ENCODE measurements at regions not wholly inside any gene's neighbourhood (a gene's known extent, or its start where the extent isn't known, plus 50 kb on each side); places are given as distances from the start of the nearest gene placed in this dataset.

DNA sequence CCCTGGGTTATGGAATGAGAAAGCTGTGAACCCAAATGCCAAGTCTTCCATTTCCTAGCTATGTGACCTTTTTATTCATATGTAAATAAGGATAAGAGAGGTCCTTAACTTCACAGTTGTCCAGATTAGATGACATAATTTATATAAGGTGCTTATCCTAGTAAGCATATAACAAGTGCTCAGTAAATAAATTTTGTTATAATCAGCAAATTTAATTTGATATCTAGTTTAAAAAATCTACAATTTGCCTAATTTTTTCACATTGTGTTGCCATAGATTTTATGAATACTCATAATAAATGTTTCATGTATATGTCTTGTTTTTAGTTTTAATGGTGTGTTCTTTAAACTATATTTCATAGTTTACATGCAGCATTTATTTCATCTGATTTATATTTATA lies 130.4 kb upstream of the SPRY1 start:
- Histone ChIP-seq H3K36me3 (ENCODE audit: control insufficient read depth, insufficient read depth, low read length) (no peaks in the 10 kb centered on the region), H3K4me1 (ENCODE audit: control insufficient read depth, insufficient read depth, low read length) (no peaks in the 10 kb centered on the region), H3K4me3 (ENCODE audit: low read length) (no peak overlapping the region), H3K27me3 (ENCODE audit: control insufficient read depth, insufficient read depth, low read length) (no peaks in the 10 kb centered on the region), H3K9me3 (replicated peaks; ENCODE audit: control insufficient read depth, low read depth, low read length) (no peaks in the 10 kb centered on the region), H3K27ac (ENCODE audit: low read length) (no peak overlapping the region)
- DNase-seq, result no peak

DNA sequence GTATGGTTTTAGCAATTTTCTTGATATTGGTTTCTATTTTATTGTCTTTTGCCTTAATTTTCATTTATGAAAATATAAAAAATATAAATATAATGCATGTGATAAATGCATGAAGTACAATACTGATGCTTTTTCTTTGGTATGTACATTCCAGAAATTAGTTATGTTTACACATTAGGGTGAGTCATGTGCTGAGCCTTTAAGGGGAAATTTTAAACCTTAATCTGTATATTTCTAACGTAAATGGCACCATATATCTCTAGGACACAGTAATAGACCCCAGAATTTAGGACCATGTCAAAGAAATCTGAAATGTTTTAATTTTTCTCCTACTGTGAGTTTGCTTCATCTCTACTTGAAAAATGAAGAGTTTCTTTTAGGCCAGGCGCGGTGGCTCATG lies 117.8 kb upstream of the SPRY1 start:
- Histone ChIP-seq H3K9me3 (replicated peaks; ENCODE audit: control insufficient read depth, low read depth, low read length) (no peaks in the 10 kb centered on the region), H3K27ac (ENCODE audit: low read length) (no peak overlapping the region), H3K36me3 (ENCODE audit: control insufficient read depth, insufficient read depth, low read length) (no peaks in the 10 kb centered on the region), H3K27me3 (ENCODE audit: control insufficient read depth, insufficient read depth, low read length) (no peaks in the 10 kb centered on the region), H3K4me3 (ENCODE audit: low read length) (no peak overlapping the region), H3K4me1 (ENCODE audit: control insufficient read depth, insufficient read depth, low read length) (no peaks in the 10 kb centered on the region)
- DNase-seq, result no peak
- no CpG with 5 or more reads among the region's 3 CpGs for WGBS (ENCODE audit: insufficient coverage)

DNA sequence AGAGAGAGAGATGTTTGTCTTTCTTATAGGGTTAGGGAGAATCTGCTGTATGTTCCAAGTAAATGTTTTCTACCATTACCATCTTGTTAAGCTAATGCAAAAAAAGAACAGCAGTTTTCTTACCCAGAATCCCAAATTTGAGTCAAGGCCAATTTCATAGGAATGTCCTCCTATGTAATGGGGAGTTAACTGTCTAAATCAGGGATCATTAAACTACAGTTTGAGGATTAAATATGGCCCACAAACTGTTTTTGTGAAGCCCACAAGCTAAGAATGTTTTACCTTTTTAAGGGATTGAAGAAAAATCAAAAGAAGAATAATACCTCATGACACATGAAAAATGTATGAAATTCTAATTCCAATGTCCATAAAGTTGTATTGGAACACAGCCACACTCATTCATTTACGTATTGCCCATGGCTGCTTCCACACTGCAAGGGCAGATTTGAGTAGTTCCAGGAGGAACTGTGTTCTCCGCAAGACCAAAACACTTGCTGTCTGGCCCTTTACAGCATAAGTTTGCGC lies 113.2 kb upstream of the SPRY1 start:
- no peak for DNase-seq
- 75% methylated on average over 2 of the region's 3 CpGs for WGBS (ENCODE audit: insufficient coverage)
- no peaks in the 10 kb centered on the region for H3K9me3 ChIP-seq (replicated peaks; ENCODE audit: control insufficient read depth, low read depth, low read length)
- H3K4me1 ChIP-seq (ENCODE audit: control insufficient read depth, insufficient read depth, low read length), result peaks cover 3% of the 10 kb centered on the region
- no peaks in the 10 kb centered on the region for H3K36me3 ChIP-seq (ENCODE audit: control insufficient read depth, insufficient read depth, low read length)
- H3K27me3 ChIP-seq (ENCODE audit: control insufficient read depth, insufficient read depth, low read length), result no peaks in the 10 kb centered on the region
- H3K27ac ChIP-seq (ENCODE audit: low read length), result no peak overlapping the region
- H3K4me3 ChIP-seq (ENCODE audit: low read length), result no peak overlapping the region

DNA sequence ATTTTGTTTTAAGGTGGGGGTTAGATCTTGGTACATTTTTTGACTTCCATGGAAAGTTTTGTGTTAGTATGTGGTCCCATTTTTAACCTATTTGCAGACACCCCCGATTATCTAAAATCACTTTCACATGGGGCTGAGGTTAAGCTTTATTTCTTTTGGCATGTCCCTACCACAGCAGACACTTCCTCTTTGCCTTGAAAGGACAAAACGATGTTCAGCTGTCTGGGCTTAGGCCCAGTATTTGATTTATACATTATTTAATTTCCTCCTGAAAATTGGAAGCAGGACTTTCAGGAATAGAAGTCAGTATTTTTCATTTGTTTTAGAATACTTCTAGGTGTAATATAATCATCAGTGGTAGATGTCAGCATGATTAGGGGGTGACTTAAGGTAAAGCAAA lies 112.4 kb upstream of the SPRY1 start:
- Histone ChIP-seq H3K27ac (ENCODE audit: low read length) (peak overlapping the region; percentile 16), H3K9me3 (replicated peaks; ENCODE audit: control insufficient read depth, low read depth, low read length) (peaks cover 2% of the 10 kb centered on the region), H3K36me3 (ENCODE audit: control insufficient read depth, insufficient read depth, low read length) (peaks cover 2% of the 10 kb centered on the region), H3K4me3 (ENCODE audit: low read length) (no peak overlapping the region), H3K27me3 (ENCODE audit: control insufficient read depth, insufficient read depth, low read length) (no peaks in the 10 kb centered on the region), H3K4me1 (ENCODE audit: control insufficient read depth, insufficient read depth, low read length) (peaks cover 3% of the 10 kb centered on the region)
- WGBS (ENCODE audit: insufficient coverage), result no CpG with 5 or more reads among the region's 2 CpGs
- DNase-seq, result peak; percentile 83

DNA sequence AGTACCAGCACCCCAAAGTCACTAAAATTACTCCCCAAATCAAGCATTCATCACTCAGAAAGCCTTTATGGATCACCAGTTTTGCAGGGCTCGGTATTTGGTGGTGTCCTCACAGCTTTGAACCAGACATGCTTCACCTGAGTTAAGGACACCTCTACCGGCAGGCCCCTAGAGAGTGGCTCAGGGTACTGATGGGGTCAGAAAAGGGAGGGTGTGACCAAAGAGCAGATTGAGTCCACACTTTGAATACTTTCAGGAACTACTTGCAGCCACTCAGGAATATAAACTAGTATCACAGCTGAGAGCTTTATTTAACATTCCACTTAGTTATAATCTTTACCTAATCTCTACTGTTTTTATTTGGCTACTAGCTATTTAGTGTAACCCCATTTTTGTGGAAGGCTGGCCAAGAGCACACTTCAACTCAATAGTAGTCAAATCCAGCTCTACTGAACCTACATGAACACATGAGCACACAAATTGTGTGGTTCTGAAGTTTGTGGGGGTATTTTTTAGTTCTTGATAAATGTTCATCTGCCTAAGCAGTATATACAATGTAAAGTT lies 109.6 kb upstream of the SPRY1 start:
- DNase-seq, result no peak
- 88% methylated on average over 2 of the region's 2 CpGs for WGBS (ENCODE audit: insufficient coverage)
- H3K27ac ChIP-seq (ENCODE audit: low read length), result no peak overlapping the region
- no peak overlapping the region for H3K4me3 ChIP-seq (ENCODE audit: low read length)
- peaks cover 3% of the 10 kb centered on the region for H3K4me1 ChIP-seq (ENCODE audit: control insufficient read depth, insufficient read depth, low read length)
- peaks cover 2% of the 10 kb centered on the region for H3K36me3 ChIP-seq (ENCODE audit: control insufficient read depth, insufficient read depth, low read length)
- H3K9me3 ChIP-seq (replicated peaks; ENCODE audit: control insufficient read depth, low read depth, low read length), result peaks cover 24% of the 10 kb centered on the region
- no peaks in the 10 kb centered on the region for H3K27me3 ChIP-seq (ENCODE audit: control insufficient read depth, insufficient read depth, low read length)

DNA sequence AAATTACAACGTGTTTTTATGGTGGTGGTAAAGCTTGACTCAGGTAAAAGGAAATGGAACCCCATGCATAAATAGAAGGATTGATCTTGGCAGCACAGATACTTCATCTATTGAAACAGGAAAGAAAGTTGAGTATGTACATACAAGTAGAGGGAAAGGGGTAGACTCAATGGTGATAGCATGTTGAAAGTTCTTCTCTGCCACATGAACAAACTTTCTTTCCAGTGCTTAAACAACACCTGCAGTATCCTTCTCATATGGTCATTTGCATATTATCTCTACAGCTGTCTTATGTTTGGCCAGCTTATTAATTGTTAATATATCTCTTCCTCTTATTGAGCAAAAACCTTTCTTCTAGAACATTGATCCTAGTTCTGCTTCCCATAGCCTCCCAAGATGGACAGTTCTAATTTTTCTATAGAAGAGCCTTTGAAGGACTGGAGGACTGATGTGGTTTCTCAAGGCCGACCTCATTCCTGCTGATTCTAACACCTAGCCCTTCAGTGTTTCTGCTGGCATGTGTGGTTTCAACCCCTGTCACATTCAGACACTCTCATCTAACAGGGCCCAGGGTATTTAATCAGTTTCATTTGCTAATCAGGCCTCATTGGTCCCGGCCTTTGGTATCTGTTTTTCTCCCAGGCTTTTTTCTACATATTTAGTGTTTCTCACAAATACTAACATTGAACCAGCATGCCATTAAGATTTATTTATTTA lies 108.1 kb upstream of the SPRY1 start:
- no peak for DNase-seq
- WGBS (ENCODE audit: insufficient coverage), result 100% methylated on average over 1 of the region's 3 CpGs

DNA sequence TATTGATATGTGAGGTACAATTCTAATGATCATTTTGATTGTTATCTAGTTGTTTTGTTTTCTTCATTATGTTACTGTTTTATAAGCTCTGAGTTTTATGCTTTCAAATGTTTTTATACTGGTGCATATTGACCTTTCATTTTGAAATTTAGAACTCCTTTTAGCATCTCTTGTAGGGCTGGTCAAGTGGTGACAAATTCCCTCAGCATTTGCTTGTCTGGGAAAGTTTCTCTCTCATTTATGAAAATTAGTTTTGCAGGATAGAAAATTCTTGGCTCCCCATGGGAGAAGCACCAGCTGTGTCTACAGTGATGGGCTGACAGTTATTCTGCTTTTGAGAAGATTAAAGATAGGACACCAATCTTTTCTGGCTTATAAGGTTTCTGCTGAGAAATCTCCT lies 105.3 kb upstream of the SPRY1 start:
- Histone ChIP-seq H3K4me1 (ENCODE audit: control insufficient read depth, insufficient read depth, low read length) (no peaks in the 10 kb centered on the region), H3K27ac (ENCODE audit: low read length) (no peak overlapping the region), H3K9me3 (replicated peaks; ENCODE audit: control insufficient read depth, low read depth, low read length) (peaks cover 34% of the 10 kb centered on the region), H3K4me3 (ENCODE audit: low read length) (no peak overlapping the region), H3K36me3 (ENCODE audit: control insufficient read depth, insufficient read depth, low read length) (peaks cover 2% of the 10 kb centered on the region), H3K27me3 (ENCODE audit: control insufficient read depth, insufficient read depth, low read length) (no peaks in the 10 kb centered on the region)
- DNase-seq, result no peak

More for the DNA sequence above, 108.1 kb upstream of the SPRY1 start:
- H3K9me3 ChIP-seq (replicated peaks; ENCODE audit: control insufficient read depth, low read depth, low read length), result peaks cover 34% of the 10 kb centered on the region
- peaks cover 3% of the 10 kb centered on the region for H3K4me1 ChIP-seq (ENCODE audit: control insufficient read depth, insufficient read depth, low read length)
- H3K27me3 ChIP-seq (ENCODE audit: control insufficient read depth, insufficient read depth, low read length), result no peaks in the 10 kb centered on the region
- peaks cover 2% of the 10 kb centered on the region for H3K36me3 ChIP-seq (ENCODE audit: control insufficient read depth, insufficient read depth, low read length)
- no peak overlapping the region for H3K4me3 ChIP-seq (ENCODE audit: low read length)
- no peak overlapping the region for H3K27ac ChIP-seq (ENCODE audit: low read length)

DNA sequence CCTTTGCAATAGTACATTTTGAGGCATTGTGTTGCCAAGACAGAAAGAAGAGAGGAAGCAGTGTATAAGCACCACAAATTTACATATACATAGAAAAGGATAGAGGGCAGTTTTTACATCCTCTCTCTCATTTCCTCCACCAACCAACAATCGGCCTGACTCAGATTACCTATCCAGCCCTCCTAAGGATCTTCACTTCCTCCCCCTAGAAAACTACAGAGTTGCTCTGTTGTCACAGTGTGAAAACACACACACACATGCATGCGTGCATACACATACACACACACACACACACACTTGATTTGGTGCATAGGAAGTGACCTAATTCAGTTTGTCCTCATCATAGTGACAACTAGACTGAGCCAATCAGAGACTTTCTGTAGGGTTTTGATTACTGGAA lies 98.8 kb upstream of the SPRY1 start:
- no peak overlapping the region for H3K4me3 ChIP-seq (ENCODE audit: low read length)
- H3K36me3 ChIP-seq (ENCODE audit: control insufficient read depth, insufficient read depth, low read length), result no peaks in the 10 kb centered on the region
- peak overlapping the region; percentile 67 for H3K27ac ChIP-seq (ENCODE audit: low read length)
- H3K9me3 ChIP-seq (replicated peaks; ENCODE audit: control insufficient read depth, low read depth, low read length), result peaks cover 3% of the 10 kb centered on the region
- no peaks in the 10 kb centered on the region for H3K27me3 ChIP-seq (ENCODE audit: control insufficient read depth, insufficient read depth, low read length)
- no peak for DNase-seq
- WGBS (ENCODE audit: insufficient coverage), result 70% methylated on average over 1 of the region's 2 CpGs
- H3K4me1 ChIP-seq (ENCODE audit: control insufficient read depth, insufficient read depth, low read length), result no peaks in the 10 kb centered on the region

DNA sequence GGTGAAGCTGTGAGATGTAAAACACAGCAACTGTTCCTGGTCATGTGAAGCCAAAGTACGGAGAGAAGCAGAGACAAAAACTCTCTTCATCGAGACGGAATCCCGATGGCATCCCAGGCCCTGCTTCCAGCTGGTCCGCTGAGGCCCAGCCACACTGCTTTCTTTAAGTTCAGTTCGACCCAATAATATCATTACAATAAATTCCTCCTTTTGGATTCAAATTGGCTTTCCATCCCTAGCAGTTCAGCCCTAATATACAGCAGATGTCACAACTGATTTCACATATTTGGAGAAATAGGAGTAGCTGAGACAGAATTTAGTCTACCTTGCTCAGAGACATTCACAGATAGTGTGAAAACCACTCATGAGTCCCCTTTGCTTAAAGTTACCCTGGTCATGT lies 98.3 kb upstream of the SPRY1 start:
- DNase-seq, result peak; percentile 63
- 28% methylated on average over 3 of the region's 6 CpGs for WGBS (ENCODE audit: insufficient coverage)
- Histone ChIP-seq H3K27me3 (ENCODE audit: control insufficient read depth, insufficient read depth, low read length) (no peaks in the 10 kb centered on the region), H3K4me1 (ENCODE audit: control insufficient read depth, insufficient read depth, low read length) (no peaks in the 10 kb centered on the region), H3K27ac (ENCODE audit: low read length) (peak overlapping the region; percentile 67), H3K9me3 (replicated peaks; ENCODE audit: control insufficient read depth, low read depth, low read length) (no peaks in the 10 kb centered on the region), H3K36me3 (ENCODE audit: control insufficient read depth, insufficient read depth, low read length) (no peaks in the 10 kb centered on the region), H3K4me3 (ENCODE audit: low read length) (no peak overlapping the region)

DNA sequence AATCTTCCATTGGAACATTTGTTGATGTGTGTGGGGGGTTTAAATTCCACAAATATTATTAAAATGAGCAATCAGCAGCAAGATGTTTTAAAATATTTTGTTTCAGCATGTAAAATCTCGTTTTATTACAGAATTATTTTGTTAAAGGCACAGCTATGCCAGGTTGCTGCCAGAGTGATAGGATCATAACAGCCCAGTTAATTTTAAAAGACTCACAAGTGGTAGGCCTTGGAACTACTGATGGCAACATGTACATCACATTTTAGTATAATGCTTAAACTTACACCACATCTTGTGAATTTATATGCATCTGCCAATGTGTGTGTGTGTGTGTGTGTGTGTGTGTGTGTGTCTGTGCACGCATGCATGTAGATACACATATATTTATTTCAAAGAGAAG lies 97.8 kb upstream of the SPRY1 start:
- no CpG with 5 or more reads among the region's 2 CpGs for WGBS (ENCODE audit: insufficient coverage)
- H3K9me3 ChIP-seq (replicated peaks; ENCODE audit: control insufficient read depth, low read depth, low read length), result no peaks in the 10 kb centered on the region
- H3K4me1 ChIP-seq (ENCODE audit: control insufficient read depth, insufficient read depth, low read length), result no peaks in the 10 kb centered on the region
- no peaks in the 10 kb centered on the region for H3K27me3 ChIP-seq (ENCODE audit: control insufficient read depth, insufficient read depth, low read length)
- H3K27ac ChIP-seq (ENCODE audit: low read length), result peak overlapping the region; percentile 67
- H3K36me3 ChIP-seq (ENCODE audit: control insufficient read depth, insufficient read depth, low read length), result no peaks in the 10 kb centered on the region
- H3K4me3 ChIP-seq (ENCODE audit: low read length), result no peak overlapping the region
- no peak for DNase-seq
